ENCODE measurements at regions not wholly inside any gene's neighbourhood (a gene's known extent, or its start where the extent isn't known, plus 50 kb on each side); places are given as distances from the start of the nearest gene placed in this dataset.

- TF ChIP-seq CTCF (conservative IDR thresholded peaks at IDR 0.05; ENCODE audit: low read depth, low read length): no peak
- TF ChIP-seq EZH2 (IDR thresholded peaks at IDR 0.05; ENCODE audit: low read length, unreplicated experiment): no peak
- TF ChIP-seq EZH2phosphoT487 (IDR thresholded peaks at IDR 0.05; ENCODE audit: borderline replicate concordance, low read length): no peak
Measured at GRCh38 chr2:5951471-5951870, 259.3 kb downstream of the SOX11 start.
